SU-DHL-6 (cell line): ENCODE measurements at regions not wholly inside any gene's neighbourhood (a gene's known extent, or its start where the extent isn't known, plus 50 kb on each side); places are given as distances from the start of the nearest gene placed in this dataset.
"Not testable (repeated sequence)": the region's sequence is repeated elsewhere in the genome, so short reads cannot be mapped to it uniquely, and the experiment has no call there.

Source experiments
- H2AFZ ChIP-seq: fragments of 200-600 bp; sonication (generic); 2 replicates; pipeline ENCODE4 v1.6.1; 2014; ENCODE audit warnings: low read depth, mild to moderate bottlenecking, moderate library complexity, mixed read lengths, antibody characterized with exemption, low read length; ENCODE audit not compliant: severe bottlenecking
- H3F3A ChIP-seq: fragments of 200-600 bp; shearing (Covaris generic); 2 replicates; pipeline ENCODE4 v1.6.0; 2016; ENCODE audit warnings: antibody characterized with exemption, mild to moderate bottlenecking; ENCODE audit not compliant: insufficient read depth
- H3K27ac ChIP-seq: fragments of 200-600 bp; sonication (generic); 2 replicates; pipeline ENCODE4 v1.5.1; 2016; ENCODE audit warnings: low read depth, mild to moderate bottlenecking, low read length, moderate library complexity, mixed read lengths
- H3K27me3 ChIP-seq: fragments of 200-600 bp; sonication (generic), shearing (Covaris generic); 2 replicates; pipeline ENCODE4 v1.6.0; 2014; ENCODE audit warnings: mild to moderate bottlenecking, low read length
- H3K36me3 ChIP-seq: fragments of 200-600 bp; sonication (generic); 2 replicates; pipeline ENCODE4 v1.6.1; 2014; ENCODE audit warnings: mild to moderate bottlenecking, low read length, mixed read lengths
- H3K4me2 ChIP-seq: fragments of 300-600, 200-600 bp; shearing (Covaris generic), sonication (generic); 2 replicates; pipeline ENCODE4 v1.6.0; 2014; ENCODE audit warnings: low read length, low read depth, mild to moderate bottlenecking; ENCODE audit not compliant: poor library complexity, severe bottlenecking
- H3K4me3 ChIP-seq: fragments of 200-600 bp; sonication (generic); 2 replicates; pipeline ENCODE4 v1.5.1; 2014; ENCODE audit warnings: antibody characterized with exemption, low read length, mild to moderate bottlenecking, mixed read lengths; ENCODE audit not compliant: insufficient read depth, poor library complexity, severe bottlenecking
- H3K79me2 ChIP-seq: fragments of 200-600 bp; sonication (generic); 2 replicates; pipeline ENCODE4 v1.6.1; 2014; ENCODE audit warnings: mild to moderate bottlenecking, low read length, moderate library complexity; ENCODE audit not compliant: insufficient read depth
- H3K9ac ChIP-seq: fragments of 200-600 bp; sonication (generic); 2 replicates; pipeline ENCODE4 v1.7.0; 2014; ENCODE audit warnings: mild to moderate bottlenecking, low read length
- H3K9me2 ChIP-seq: fragments of 200-600 bp; sonication (generic); replicated peaks from 2 replicates; pipeline ENCODE4 v1.6.1; 2014; ENCODE audit warnings: low read length; ENCODE audit not compliant: insufficient read depth
- H3K9me3 ChIP-seq: fragments of 200-600 bp; sonication (generic); 2 replicates; pipeline ENCODE4 v1.6.1; 2014; ENCODE audit warnings: low read length, mixed read lengths; ENCODE audit not compliant: insufficient read depth
- H4K20me1 ChIP-seq: fragments of 200-600 bp; sonication (generic); 2 replicates; pipeline ENCODE4 v1.6.1; 2014; ENCODE audit warnings: low read depth, mild to moderate bottlenecking, antibody characterized with exemption, low read length, moderate library complexity, mixed read lengths
- EZH2phosphoT487 ChIP-seq: fragments of 200-600 bp; sonication (generic), shearing (Covaris generic); conservative IDR thresholded peaks from 2 replicates; pipeline ENCODE4 v1.6.1; 2018; ENCODE audit warnings: mild to moderate bottlenecking, antibody characterized with exemption, low read length, moderate library complexity, mixed read lengths
- TF ChIP-seq, protein P1 (sequence below): fragments of 200-600 bp; sonication (generic); IDR thresholded peaks from one replicate; pipeline ENCODE4 v1.5.1; 2017; ENCODE audit warnings: antibody characterized with exemption, mild to moderate bottlenecking, low read length, moderate library complexity; ENCODE audit not compliant: insufficient read depth, poor library complexity, severe bottlenecking

DNA sequence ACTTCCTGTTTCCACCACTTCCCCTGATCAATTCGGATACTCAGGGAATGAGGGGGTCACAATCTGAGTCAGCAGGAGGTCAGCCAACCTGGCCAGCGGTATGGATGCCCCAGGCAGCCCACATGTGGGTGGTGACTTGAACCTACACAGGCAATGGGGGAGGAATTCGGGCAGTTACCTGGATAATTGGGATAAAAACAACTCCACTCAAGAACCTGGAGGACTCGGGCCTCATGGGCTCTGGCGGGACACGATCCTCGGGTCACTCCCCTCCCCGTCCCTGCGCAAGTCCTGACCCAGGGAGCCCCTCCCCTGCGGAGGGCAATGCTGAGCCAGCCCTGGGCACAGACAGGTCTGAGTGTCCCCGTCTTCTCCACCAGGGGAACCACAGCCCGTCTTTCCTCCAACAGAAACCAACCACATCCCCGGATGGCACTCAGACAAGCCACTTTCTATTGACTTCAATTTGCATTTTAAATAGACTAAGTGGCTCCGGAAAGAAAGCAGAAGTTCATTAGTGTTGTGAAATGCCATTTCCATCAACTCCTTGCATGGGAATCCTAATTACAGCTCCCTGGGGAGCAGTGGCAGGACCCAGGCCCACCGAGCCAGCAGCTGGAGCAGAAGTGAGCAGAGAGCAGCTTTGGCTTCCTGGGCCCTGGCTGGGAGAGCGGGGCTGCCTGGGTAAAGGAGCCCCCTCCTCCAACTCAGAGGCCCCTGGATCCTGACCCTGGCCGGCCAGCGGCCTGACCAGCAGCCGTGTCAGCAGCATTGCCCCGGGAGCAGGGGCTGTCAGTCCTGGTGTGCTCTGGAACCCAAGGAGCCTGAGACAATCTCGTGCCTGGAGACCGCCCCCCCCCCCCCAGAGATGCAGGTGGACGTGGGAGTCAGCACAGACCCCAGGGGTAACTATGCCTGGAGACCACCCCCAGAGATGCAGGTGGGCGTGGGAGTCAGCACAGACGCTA lies 374.1 kb downstream of the ADGRD1 start:
- H4K20me1 ChIP-seq = no peaks in the 10 kb centered on the region
- H3K79me2 ChIP-seq = no peaks in the 10 kb centered on the region
- H3K9ac ChIP-seq = no peak overlapping the region
- H3K9me2 ChIP-seq = no peaks in the 10 kb centered on the region
- H3K27ac ChIP-seq = no peak overlapping the region
- H3K36me3 ChIP-seq = no peaks in the 10 kb centered on the region
- H3K27me3 ChIP-seq = no peaks in the 10 kb centered on the region
- no peak overlapping the region for H3K4me3 ChIP-seq
- H3F3A ChIP-seq = no peaks in the 10 kb centered on the region
- no peaks in the 10 kb centered on the region for H3K9me3 ChIP-seq
- TF ChIP-seq, protein P1, sequence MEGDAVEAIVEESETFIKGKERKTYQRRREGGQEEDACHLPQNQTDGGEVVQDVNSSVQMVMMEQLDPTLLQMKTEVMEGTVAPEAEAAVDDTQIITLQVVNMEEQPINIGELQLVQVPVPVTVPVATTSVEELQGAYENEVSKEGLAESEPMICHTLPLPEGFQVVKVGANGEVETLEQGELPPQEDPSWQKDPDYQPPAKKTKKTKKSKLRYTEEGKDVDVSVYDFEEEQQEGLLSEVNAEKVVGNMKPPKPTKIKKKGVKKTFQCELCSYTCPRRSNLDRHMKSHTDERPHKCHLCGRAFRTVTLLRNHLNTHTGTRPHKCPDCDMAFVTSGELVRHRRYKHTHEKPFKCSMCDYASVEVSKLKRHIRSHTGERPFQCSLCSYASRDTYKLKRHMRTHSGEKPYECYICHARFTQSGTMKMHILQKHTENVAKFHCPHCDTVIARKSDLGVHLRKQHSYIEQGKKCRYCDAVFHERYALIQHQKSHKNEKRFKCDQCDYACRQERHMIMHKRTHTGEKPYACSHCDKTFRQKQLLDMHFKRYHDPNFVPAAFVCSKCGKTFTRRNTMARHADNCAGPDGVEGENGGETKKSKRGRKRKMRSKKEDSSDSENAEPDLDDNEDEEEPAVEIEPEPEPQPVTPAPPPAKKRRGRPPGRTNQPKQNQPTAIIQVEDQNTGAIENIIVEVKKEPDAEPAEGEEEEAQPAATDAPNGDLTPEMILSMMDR = no peak
- no peak for TF ChIP-seq EZH2phosphoT487
- no peak overlapping the region for H3K4me2 ChIP-seq
- no peak overlapping the region for H2AFZ ChIP-seq

DNA sequence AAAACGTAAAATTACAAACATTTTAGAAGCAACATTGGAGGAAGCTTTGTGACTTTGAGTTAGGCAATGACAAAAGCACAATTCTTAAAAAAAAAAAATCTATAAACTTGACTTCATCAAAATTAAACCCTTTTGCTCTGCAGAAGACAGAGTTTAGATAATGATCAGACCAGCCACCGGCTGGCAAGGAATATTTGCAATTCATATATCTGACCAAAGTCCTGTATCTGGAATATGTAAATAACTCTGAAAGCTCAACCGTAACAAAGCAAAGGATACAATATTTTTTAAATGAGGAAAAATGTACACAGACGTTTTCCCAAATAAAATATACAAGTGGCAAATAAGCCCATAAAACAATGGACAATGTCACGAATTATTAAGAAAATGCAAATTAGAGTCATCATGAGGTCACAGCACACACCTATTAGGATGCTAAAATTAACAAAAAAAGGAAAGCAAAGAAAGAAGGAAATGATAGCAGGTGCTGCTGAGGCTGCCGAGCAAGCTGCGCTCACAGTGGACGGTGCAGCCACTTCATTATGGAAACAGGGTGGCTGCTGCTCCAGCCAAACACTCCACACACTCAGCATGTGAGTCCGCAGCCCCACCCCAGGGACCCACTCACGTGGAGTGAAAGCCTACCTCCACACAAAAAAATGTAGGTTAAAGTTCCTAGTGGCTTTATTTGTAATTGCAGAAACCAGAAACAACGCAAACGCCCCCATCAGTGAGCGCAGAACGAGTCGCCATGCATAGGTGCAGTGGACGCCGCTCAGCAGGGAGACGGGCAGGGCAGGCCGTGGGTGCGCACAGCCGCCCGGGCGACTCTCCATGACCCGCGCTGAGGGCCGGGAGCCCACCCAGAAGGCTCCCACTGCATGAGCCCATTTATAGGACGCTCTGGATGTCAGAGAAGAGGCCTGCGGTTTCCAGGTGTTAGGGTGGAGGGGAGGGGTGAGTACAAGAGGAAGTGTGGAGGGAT lies 375.4 kb downstream of the ADGRD1 start:
- not testable (repeated sequence) for H3K4me2 ChIP-seq, H3K27me3 ChIP-seq, H3K79me2 ChIP-seq, H3K36me3 ChIP-seq, H3K9me3 ChIP-seq, H3K27ac ChIP-seq, H3F3A ChIP-seq, H3K9ac ChIP-seq, H3K9me2 ChIP-seq, H3K4me3 ChIP-seq, H4K20me1 ChIP-seq, H2AFZ ChIP-seq

DNA sequence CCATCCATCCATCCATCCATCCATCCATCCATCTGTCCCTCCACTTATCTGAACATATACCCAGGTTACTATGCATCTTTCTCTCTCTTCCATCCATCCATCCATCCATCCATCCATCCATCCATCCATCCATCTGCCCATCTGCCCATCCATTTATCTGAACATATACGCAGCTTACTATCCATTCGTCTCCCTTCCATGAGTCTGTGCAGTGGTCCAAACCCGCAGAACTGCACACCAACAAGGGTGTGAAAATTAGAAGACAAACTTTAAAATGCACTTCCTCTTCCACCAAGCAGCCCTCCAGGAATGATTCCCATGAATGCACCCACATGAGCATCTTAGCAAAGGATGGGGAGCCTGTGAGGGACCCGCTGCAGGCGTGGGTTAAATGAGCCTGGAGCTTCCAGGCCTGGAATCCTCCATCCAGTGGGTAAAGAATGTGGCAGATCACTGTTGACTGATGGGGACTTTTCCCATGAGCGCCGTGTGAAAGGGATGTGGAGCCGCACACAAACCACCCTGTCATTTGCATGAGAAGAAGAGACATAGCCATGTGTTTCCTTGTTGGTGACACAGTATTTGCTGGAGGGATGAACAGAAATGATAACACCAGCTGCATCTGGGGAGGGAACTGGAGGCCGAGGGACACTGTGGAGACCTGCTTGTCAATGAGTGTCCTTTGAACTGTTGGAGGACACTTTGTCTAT lies 376.6 kb downstream of the ADGRD1 start:
- H3K27ac ChIP-seq = no peak overlapping the region
- TF ChIP-seq, protein P1 = no peak
- TF ChIP-seq EZH2phosphoT487 = no peak
- no peak overlapping the region for H3K4me3 ChIP-seq
- H4K20me1 ChIP-seq = no peaks in the 10 kb centered on the region
- no peaks in the 10 kb centered on the region for H3K9me2 ChIP-seq
- no peak overlapping the region for H2AFZ ChIP-seq
- H3K79me2 ChIP-seq = no peaks in the 10 kb centered on the region
- no peaks in the 10 kb centered on the region for H3K36me3 ChIP-seq
- no peaks in the 10 kb centered on the region for H3K27me3 ChIP-seq
- no peak overlapping the region for H3K9ac ChIP-seq
- no peak overlapping the region for H3K4me2 ChIP-seq
- no peaks in the 10 kb centered on the region for H3K9me3 ChIP-seq
- no peaks in the 10 kb centered on the region for H3F3A ChIP-seq
